ENCODE measurements at regions not wholly inside any gene's neighbourhood (a gene's known extent, or its start where the extent isn't known, plus 50 kb on each side); places are given as distances from the start of the nearest gene placed in this dataset.

DNA sequence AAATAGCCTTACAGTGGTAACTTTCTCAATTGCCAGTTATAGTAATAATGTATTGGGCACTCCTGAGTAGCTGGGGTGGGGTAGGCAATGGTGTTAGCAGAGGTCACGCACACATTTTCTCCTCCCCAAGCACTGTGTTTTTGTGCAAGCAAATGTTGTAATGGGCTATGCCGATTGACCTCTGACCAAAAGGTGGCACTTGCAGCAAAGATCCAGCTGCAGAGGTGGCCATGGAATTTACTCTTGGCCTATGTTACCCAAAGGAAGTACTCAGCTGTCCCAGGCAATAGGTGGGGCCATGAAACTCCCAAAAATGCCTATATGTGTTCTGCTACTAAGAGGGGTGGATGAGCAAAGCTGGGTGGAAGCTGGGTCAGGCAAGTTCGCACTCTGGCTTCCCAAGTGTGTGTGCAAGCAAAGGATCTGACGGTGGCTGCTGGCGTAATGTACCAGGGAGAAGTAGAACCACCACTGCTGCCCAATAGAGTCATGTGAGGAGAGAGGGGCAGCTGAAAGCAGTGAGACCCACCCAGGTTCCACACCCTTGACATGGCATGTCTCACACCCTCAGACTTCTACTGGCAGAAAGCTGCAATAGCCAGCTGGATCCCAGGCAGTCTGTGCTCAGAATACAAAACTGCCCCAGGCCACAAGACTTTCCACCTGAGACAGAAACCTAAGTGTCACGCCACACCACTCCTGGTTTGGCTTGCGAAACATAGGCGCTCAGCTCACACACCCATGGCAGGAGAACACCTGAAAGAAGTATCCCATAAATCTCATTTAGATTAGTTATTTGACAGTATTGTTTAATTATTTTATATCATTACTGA is 353.3 kb upstream of the EMCN start:
- TF ChIP-seq, protein P1, sequence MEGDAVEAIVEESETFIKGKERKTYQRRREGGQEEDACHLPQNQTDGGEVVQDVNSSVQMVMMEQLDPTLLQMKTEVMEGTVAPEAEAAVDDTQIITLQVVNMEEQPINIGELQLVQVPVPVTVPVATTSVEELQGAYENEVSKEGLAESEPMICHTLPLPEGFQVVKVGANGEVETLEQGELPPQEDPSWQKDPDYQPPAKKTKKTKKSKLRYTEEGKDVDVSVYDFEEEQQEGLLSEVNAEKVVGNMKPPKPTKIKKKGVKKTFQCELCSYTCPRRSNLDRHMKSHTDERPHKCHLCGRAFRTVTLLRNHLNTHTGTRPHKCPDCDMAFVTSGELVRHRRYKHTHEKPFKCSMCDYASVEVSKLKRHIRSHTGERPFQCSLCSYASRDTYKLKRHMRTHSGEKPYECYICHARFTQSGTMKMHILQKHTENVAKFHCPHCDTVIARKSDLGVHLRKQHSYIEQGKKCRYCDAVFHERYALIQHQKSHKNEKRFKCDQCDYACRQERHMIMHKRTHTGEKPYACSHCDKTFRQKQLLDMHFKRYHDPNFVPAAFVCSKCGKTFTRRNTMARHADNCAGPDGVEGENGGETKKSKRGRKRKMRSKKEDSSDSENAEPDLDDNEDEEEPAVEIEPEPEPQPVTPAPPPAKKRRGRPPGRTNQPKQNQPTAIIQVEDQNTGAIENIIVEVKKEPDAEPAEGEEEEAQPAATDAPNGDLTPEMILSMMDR (conservative IDR thresholded peaks at IDR 0.05; ENCODE audit: low read length): no peak
- TF ChIP-seq EZH2phosphoT487 (IDR thresholded peaks at IDR 0.05; ENCODE audit: borderline replicate concordance, low read depth, low read length): no peak

Measured in OCI-LY7 (cell line).